Mesodermal cell (in vitro differentiated cells): ENCODE measurements at regions not wholly inside any gene's neighbourhood (a gene's known extent, or its start where the extent isn't known, plus 50 kb on each side); places are given as distances from the start of the nearest gene placed in this dataset.

ENCODE experiments used
- H3K27ac ChIP-seq: 2 replicates; pipeline ENCODE4 v1.7.0; 2013; ENCODE audit warnings: mild to moderate bottlenecking, low read depth, low read length, moderate library complexity; ENCODE audit not compliant: severe bottlenecking
- H3K36me3 ChIP-seq: 2 replicates; pipeline ENCODE4 v1.7.1; 2013; ENCODE audit warnings: mild to moderate bottlenecking, low read length, moderate library complexity; ENCODE audit not compliant: control insufficient read depth, insufficient read depth
- H3K4me1 ChIP-seq: one replicate; pipeline ENCODE4 v1.7.1; 2013; ENCODE audit warnings: mild to moderate bottlenecking, low read length; ENCODE audit not compliant: insufficient read depth, control insufficient read depth, poor library complexity, severe bottlenecking
- H3K4me3 ChIP-seq: 2 replicates; pipeline ENCODE4 v1.7.0; 2013; ENCODE audit warnings: low read length, control low read depth, mild to moderate bottlenecking; ENCODE audit not compliant: insufficient read depth, poor library complexity, severe bottlenecking; ENCODE audit errors: extremely low read depth
- H3K9me3 ChIP-seq: 2 replicates; pipeline ENCODE4 v1.7.1; 2013; ENCODE audit warnings: mild to moderate bottlenecking, low read length, moderate library complexity; ENCODE audit not compliant: control insufficient read depth
- WGBS, 2 experiments: methylation state at CpG; one replicate each; pipeline ENCODE4 v1.1.5; 2013; ENCODE audit warnings: missing lambda C conversion rate in 2 of 2; ENCODE audit not compliant: insufficient coverage in 2 of 2; 5-methylcytosine and 5-hydroxymethylcytosine counted together

DNA sequence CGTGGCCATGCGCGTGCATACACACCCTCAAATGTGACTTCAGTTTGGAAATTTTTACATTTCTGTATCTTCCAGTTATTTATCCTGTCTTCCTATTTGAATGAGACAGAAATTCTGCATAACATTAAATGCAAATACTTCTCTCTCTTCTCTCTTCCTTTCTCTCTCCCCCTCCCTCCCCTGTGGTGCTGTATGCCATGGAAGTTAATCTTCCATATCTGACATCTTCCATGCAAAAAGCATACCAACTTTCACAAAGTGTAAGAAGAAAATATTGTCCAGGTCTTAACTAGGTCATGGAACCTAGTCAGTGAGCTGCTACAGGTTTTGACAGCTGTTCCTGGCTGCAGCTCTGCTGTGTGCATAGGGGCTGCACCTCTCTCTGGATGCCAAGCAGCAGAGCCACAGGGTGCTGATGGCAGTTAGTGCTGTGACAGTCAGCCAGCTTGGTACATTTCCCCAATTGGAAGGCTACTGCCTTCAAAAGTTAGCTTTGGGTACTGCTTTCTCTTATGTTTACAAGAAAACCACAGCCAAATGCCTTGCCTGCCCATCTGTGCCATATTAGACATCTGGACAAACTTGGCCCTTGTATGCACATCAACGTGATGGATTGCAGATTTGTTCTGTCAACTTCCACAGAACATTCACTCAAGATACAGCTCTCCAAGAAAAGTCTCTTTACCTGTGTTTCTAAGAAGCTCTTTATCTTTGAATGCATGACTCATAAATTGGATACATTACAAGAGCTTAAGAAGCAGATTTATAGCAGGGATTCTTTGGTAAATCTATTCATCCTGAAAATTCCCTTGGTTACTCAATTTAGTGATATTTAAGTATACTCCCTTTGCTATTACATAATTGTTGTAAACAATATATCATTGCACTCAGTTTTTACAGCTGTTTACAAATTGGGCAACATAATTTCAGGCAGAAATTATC, 623.8 kb downstream of the EPHA5 start:
- Histone ChIP-seq H3K9me3 (no peaks in the 10 kb centered on the region), H3K36me3 (no peaks in the 10 kb centered on the region), H3K27ac (no peak overlapping the region), H3K4me1 (no peaks in the 10 kb centered on the region), H3K4me3 (no peak overlapping the region)
- 97 to 100% methylated on average over 1 to 4 of the region's 4 CpGs for WGBS, 2 experiments

DNA sequence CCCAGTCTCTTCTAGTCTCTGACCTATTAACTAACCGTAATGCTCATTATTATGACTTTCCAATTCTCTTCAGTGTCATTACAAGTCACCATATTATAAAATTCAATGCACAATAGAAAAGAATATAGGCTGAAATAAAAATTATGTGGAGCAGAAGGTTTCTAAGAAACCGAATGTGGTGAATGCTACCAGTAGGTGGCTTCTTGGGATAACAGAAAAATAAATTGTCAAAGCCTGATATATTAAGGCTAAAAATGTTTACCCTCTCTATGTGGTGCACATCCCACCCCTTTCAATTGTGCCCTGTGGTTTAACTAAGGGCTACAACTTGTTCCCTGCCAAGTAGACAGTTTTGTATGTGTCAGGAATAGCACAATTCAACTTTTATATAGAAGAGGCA, 624.6 kb upstream of the TECRL start:
- WGBS, 2 experiments: no CpG with 5 or more reads among the region's 2 CpGs

DNA sequence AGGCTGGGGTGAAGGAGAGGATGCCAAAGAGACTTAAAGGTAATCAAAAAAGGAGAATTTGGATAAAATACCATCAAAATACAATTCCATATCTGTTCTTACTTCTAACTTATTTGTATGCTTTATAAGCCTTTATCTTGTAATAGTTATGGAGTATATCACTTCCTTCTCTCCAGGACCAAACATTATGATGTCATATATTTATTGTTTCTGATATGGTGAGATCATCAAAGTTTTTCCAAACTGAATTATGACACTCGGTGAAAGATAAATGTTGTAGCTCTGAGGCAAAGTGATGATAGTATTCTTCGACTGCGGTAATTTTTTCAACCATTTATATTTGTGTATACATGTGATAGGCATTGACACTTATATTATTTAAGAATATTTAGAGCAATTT, 619.3 kb upstream of the TECRL start:
- H3K9me3 ChIP-seq: no peaks in the 10 kb centered on the region
- H3K27ac ChIP-seq: no peak overlapping the region
- no peaks in the 10 kb centered on the region for H3K4me1 ChIP-seq
- no peak overlapping the region for H3K4me3 ChIP-seq
- H3K36me3 ChIP-seq: no peaks in the 10 kb centered on the region
- 100% methylated on average over 1 of the region's 3 CpGs; no CpG with 5 or more reads in 1 of the 2 experiments for WGBS, 2 experiments

More for the DNA sequence above, 624.6 kb upstream of the TECRL start:
- no peak overlapping the region for H3K4me3 ChIP-seq
- H3K27ac ChIP-seq: no peak overlapping the region
- no peaks in the 10 kb centered on the region for H3K9me3 ChIP-seq
- no peaks in the 10 kb centered on the region for H3K4me1 ChIP-seq
- H3K36me3 ChIP-seq: no peaks in the 10 kb centered on the region

DNA sequence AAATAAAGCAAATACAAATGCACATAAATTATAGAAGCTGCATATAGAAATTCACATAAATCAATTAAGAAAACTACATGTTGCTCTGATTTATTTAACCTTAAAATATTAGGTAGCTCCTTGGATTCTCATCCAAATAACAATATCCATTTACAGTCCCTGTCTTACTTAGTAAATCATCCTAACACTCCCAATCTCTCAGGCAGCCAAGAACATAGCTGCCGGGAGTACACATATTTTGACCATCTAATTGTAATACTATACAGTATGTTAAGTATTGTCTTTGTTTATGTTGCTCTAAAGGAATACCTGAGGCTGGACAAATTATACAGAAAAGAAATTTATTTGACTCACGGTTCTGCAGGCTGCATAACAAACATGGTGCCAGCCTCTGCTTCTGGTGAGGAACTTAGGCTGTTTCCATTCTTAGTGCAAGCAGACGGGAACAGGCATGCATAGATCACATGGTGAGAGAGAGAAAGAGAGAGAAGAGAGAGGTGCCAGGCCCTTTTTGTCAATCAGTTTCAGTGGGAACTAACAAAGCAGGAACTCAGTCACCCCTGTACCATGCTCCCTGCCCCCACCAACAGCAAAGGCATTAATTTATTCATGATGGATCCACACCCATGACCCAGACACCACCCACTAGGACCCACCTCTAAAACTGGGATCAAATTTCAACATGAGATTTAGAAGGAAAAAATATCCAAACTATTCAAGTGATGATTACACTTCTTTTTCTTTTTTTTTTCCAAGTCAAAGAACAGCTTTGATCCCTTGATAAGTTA, 614.8 kb upstream of the TECRL start:
- WGBS, 2 experiments: 50 to 91% methylated on average over 1 of the region's 3 CpGs
- Histone ChIP-seq H3K4me1 (no peaks in the 10 kb centered on the region), H3K4me3 (no peak overlapping the region), H3K27ac (no peak overlapping the region), H3K36me3 (no peaks in the 10 kb centered on the region), H3K9me3 (no peaks in the 10 kb centered on the region)

DNA sequence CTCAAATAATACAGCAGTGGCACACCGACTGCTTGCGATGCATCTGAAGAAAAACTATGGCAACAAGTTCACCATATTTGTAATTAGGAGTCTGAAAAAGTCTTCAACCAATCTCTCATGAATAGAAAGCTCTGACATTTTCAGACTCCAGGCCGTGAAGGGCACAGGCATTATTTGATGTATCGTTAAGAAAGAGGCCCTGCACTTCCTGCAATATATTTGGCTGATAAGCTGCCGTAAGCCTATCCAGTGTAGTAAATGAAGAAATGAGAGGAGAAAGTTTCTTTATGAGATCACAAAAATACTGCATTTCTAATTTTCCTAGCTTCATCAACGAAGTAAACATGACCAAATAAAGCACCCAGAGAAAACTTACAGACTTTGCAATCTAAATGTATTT, 613.8 kb upstream of the TECRL start:
- H3K27ac ChIP-seq: no peak overlapping the region
- H3K4me3 ChIP-seq: no peak overlapping the region
- WGBS, 2 experiments: 94 to 96% methylated on average over 2 to 3 of the region's 6 CpGs
- no peaks in the 10 kb centered on the region for H3K36me3 ChIP-seq
- no peaks in the 10 kb centered on the region for H3K9me3 ChIP-seq
- H3K4me1 ChIP-seq: no peaks in the 10 kb centered on the region

DNA sequence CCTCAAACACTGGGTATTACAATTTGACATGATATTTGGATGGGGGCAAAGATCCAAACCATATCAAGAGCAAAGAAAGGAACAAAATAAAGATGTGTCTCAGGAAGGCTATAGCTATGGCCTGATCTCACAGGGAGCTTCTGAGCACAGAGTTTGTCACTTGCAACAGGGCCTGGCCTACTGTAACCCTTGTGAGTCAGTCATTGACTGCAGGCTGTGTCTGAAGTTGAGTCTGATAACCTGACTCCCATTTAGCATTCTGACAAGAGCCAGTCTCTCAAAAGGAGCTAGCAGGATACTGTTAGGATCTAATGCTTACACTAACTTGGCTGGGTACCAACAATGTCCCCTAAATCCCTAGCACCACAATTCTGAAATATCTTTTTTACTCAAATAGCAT, 612.5 kb upstream of the TECRL start:
- Histone ChIP-seq H3K9me3 (no peaks in the 10 kb centered on the region), H3K36me3 (no peaks in the 10 kb centered on the region), H3K4me1 (no peaks in the 10 kb centered on the region), H3K4me3 (no peak overlapping the region), H3K27ac (no peak overlapping the region)

DNA sequence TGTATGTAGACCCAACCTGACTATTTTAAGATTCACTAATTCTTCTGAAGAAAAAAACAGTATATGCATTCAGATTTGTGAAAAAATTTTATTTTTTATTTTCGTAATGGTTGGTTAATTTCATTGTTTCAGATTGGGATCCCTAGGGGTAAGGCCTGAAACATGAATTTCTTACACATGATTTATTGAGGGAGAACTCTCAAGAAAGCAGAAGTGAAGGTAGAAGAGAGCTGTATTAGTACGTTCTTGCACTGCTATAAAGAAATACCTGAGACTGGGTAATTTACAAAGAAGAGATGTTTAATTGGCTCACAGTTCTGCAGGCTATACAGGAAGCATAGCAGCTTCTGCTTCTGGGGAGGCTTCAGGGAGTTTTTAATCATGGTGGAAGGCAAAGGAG, 611.9 kb upstream of the TECRL start:
- no peaks in the 10 kb centered on the region for H3K9me3 ChIP-seq

DNA sequence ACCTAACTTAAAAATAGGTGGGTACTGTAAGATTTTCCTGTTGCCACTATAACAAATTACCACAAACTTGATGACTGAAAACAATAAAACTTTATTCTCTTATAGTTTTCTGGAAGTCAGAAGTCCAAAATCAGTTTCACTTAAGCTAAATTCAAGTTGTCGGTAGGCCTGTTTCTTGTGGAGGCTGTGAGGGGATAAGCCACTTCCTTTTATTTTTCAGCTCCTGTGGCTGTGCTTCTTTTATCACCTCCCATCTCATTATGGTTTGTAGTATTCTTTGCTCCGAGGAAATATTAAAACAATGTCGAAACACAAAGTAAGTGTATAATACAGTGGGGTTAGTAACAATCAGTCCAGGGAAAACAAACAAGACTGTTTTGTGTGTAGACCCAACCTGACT, 610.5 kb upstream of the TECRL start:
- no peaks in the 10 kb centered on the region for H3K4me1 ChIP-seq
- H3K9me3 ChIP-seq: no peaks in the 10 kb centered on the region
- WGBS, 2 experiments: no CpG with 5 or more reads among the region's 3 CpGs
- no peaks in the 10 kb centered on the region for H3K36me3 ChIP-seq
- H3K4me3 ChIP-seq: no peak overlapping the region
- no peak overlapping the region for H3K27ac ChIP-seq

More for the DNA sequence above, 611.9 kb upstream of the TECRL start:
- H3K27ac ChIP-seq: no peak overlapping the region
- H3K4me1 ChIP-seq: no peaks in the 10 kb centered on the region
- H3K4me3 ChIP-seq: no peak overlapping the region
- no peaks in the 10 kb centered on the region for H3K36me3 ChIP-seq
- 82% methylated on average over 1 of the region's 2 CpGs for WGBS, 2 experiments

DNA sequence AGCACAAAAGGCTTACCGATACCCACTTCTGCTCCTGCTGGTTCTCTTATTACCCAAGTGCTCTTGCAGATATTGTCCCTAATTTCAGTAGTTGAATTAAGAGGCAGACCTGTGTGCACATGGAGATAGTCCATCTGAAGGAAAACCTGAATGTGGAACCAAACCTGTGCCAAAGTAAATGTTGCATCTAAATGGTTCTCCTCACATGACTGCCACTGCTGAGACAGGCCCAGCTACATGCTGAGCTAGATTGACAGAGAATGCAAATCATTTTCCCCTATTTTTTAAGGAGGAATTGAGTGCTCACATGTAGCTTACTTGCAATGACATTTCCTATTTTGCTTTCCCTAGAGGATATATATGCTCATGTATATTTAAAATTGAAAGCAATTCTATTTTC, 609.1 kb upstream of the TECRL start:
- Histone ChIP-seq H3K9me3 (no peaks in the 10 kb centered on the region), H3K4me1 (no peaks in the 10 kb centered on the region), H3K36me3 (no peaks in the 10 kb centered on the region), H3K4me3 (no peak overlapping the region), H3K27ac (no peak overlapping the region)
- 86 to 100% methylated on average over 1 of the region's 1 CpG for WGBS, 2 experiments

DNA sequence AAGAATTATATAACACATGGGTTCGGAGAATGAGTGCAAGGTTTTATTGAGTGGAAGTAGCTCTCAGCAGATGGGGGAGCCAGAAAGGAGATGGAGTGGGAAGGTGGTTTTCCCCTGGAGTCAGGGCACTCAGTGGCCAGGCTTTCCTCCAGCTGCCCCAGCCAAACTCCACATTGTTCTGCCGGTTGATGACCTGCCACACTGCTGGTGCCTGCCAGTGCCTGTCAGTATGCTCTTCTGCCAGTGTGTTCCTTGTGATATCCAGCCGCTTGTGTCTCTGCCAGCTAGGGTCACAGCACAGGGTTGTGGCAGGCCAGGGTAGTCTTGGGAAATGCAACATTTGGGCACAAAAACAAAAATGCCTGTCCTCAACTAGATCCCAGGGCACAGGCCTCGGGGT, 604.8 kb upstream of the TECRL start:
- WGBS, 2 experiments: 91% methylated on average over 1 of the region's 4 CpGs; no CpG with 5 or more reads in 1 of the 2 experiments
- H3K4me1 ChIP-seq: no peaks in the 10 kb centered on the region
- H3K9me3 ChIP-seq: no peaks in the 10 kb centered on the region
- no peaks in the 10 kb centered on the region for H3K36me3 ChIP-seq
- no peak overlapping the region for H3K27ac ChIP-seq
- H3K4me3 ChIP-seq: no peak overlapping the region
